ENCODE measurements at regions not wholly inside any gene's neighbourhood (a gene's known extent, or its start where the extent isn't known, plus 50 kb on each side); places are given as distances from the start of the nearest gene placed in this dataset.

DNA sequence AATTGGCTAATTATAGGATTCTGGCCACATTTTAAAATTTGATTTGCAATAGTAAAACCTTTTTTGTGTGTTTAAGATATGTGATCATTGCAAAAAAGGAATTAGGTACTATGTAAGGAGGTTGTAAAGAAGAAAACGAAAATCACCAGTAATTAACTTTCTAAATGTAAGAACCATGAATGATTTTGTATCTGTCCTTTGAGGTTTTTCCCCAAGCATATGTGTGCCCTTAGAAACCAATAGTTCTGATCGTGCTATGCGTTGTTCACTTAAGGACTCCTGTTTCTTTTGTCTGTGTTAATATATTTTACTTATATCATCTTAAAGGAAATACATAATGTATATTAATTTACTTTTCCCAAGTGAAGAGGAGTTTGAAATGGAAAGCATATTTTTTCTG, 410.2 kb downstream of the PSAT1 start:
- TF ChIP-seq, protein P1, sequence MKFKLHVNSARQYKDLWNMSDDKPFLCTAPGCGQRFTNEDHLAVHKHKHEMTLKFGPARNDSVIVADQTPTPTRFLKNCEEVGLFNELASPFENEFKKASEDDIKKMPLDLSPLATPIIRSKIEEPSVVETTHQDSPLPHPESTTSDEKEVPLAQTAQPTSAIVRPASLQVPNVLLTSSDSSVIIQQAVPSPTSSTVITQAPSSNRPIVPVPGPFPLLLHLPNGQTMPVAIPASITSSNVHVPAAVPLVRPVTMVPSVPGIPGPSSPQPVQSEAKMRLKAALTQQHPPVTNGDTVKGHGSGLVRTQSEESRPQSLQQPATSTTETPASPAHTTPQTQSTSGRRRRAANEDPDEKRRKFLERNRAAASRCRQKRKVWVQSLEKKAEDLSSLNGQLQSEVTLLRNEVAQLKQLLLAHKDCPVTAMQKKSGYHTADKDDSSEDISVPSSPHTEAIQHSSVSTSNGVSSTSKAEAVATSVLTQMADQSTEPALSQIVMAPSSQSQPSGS (IDR thresholded peaks at IDR 0.05; ENCODE audit: low read length), result no peak
- TF ChIP-seq, protein P2, sequence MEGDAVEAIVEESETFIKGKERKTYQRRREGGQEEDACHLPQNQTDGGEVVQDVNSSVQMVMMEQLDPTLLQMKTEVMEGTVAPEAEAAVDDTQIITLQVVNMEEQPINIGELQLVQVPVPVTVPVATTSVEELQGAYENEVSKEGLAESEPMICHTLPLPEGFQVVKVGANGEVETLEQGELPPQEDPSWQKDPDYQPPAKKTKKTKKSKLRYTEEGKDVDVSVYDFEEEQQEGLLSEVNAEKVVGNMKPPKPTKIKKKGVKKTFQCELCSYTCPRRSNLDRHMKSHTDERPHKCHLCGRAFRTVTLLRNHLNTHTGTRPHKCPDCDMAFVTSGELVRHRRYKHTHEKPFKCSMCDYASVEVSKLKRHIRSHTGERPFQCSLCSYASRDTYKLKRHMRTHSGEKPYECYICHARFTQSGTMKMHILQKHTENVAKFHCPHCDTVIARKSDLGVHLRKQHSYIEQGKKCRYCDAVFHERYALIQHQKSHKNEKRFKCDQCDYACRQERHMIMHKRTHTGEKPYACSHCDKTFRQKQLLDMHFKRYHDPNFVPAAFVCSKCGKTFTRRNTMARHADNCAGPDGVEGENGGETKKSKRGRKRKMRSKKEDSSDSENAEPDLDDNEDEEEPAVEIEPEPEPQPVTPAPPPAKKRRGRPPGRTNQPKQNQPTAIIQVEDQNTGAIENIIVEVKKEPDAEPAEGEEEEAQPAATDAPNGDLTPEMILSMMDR (IDR thresholded peaks at IDR 0.05; ENCODE audit: control extremely low read depth in 1 of 3, insufficient read depth in 1 of 3, low read depth in 1 of 3, low read length in 3 of 3), result no peak
- TF ChIP-seq SIN3A (conservative IDR thresholded peaks at IDR 0.05 in 1 of 2, IDR thresholded peaks at IDR 0.05 in 1 of 2; ENCODE audit: low read depth in 1 of 2, low read length in 2 of 2), result no peak
- TF ChIP-seq RFX5 (IDR thresholded peaks at IDR 0.05; ENCODE audit: borderline replicate concordance, low read depth, low read length), result no peak
- TF ChIP-seq HDAC2 (IDR thresholded peaks at IDR 0.05; ENCODE audit: borderline replicate concordance in 1 of 2, low read depth in 2 of 2, low read length in 2 of 2), result no peak
- TF ChIP-seq CHD2 (IDR thresholded peaks at IDR 0.05; ENCODE audit: low read length), result no peak
- TF ChIP-seq POLR2AphosphoS5 (IDR thresholded peaks at IDR 0.05; ENCODE audit: low read depth, low read length), result no peak
- no peak for TF ChIP-seq POLR2A (IDR thresholded peaks at IDR 0.05; ENCODE audit: control extremely low read depth in 1 of 2, low read depth in 2 of 2, low read length in 2 of 2)
- TF ChIP-seq SP1 (IDR thresholded peaks at IDR 0.05; ENCODE audit: low read depth, low read length), result no peak
- TF ChIP-seq EP300 (IDR thresholded peaks at IDR 0.05; ENCODE audit: borderline replicate concordance in 1 of 2, low read depth in 2 of 2, low read length in 2 of 2), result no peak
- TF ChIP-seq ASH2L (IDR thresholded peaks at IDR 0.05; ENCODE audit: low read length), result no peak
- TF ChIP-seq TEAD4 (IDR thresholded peaks at IDR 0.05; ENCODE audit: low read depth, low read length), result no peak
- no peak for TF ChIP-seq SUZ12 (IDR thresholded peaks at IDR 0.05; ENCODE audit: low read length)
- TF ChIP-seq ZNF274 (IDR thresholded peaks at IDR 0.05; ENCODE audit: borderline replicate concordance, extremely low read depth, low read length), result no peak
